HL-60 (cell line): ENCODE measurements at regions not wholly inside any gene's neighbourhood (a gene's known extent, or its start where the extent isn't known, plus 50 kb on each side); places are given as distances from the start of the nearest gene placed in this dataset.

Source experiments
- DNase-seq, 2 experiments: peaks; one replicate each; pipeline ENCODE4 v3.0.0-alpha.2; 2010 to 2020; ENCODE audit warnings: low read depth in 1 of 2, low spot score in 1 of 2
- H3K27ac ChIP-seq: fragments of 250-450 bp; sonication (Bioruptor Pico); replicated peaks from 2 replicates; pipeline ENCODE4 v1.5.1; 2020; ENCODE audit warnings: mild to moderate bottlenecking, moderate library complexity
- H3K27me3 ChIP-seq: fragments of 250-450 bp; sonication (Bioruptor Pico); 2 replicates; pipeline ENCODE4 v1.5.1; 2021; ENCODE audit warnings: mild to moderate bottlenecking, moderate library complexity; ENCODE audit not compliant: insufficient read depth, poor library complexity, severe bottlenecking
- H3K4me3 ChIP-seq: replicated peaks from 2 replicates; pipeline ENCODE4 v1.5.1; 2011; ENCODE audit warnings: mild to moderate bottlenecking, control low read depth, low read length; ENCODE audit not compliant: insufficient read depth
- CTCF ChIP-seq: IDR thresholded peaks from one replicate; pipeline ENCODE4 v1.5.1; 2011; ENCODE audit warnings: low read length, control low read depth, inconsistent platforms; ENCODE audit not compliant: insufficient read depth
- GABPA ChIP-seq: IDR thresholded peaks from 2 replicates; pipeline ENCODE4 v1.6.1; 2012; ENCODE audit warnings: low read depth
- POLR2AphosphoS5 ChIP-seq: IDR thresholded peaks from 2 replicates; pipeline ENCODE4 v1.6.1; 2012; ENCODE audit warnings: low read depth
- REST ChIP-seq: IDR thresholded peaks from 2 replicates; pipeline ENCODE4 v1.6.1; 2012; ENCODE audit warnings: low read depth; ENCODE audit not compliant: insufficient replicate concordance
- SPI1 ChIP-seq: IDR thresholded peaks from 2 replicates; pipeline ENCODE4 v1.6.1; 2012; ENCODE audit warnings: low read depth, mild to moderate bottlenecking, borderline replicate concordance

GRCh38 chr11:86138958-86139357, 70.1 kb upstream of the PICALM start:
- peak; percentile 78 to 90 for DNase-seq
- TF ChIP-seq SPI1 (peak; percentile 86; the same call in 1 of the 2 replicates), GABPA (no peak; the same call in 1 of the 2 replicates), POLR2AphosphoS5 (peak; percentile 63; the same call in 1 of the 2 replicates)
- H3K27me3 ChIP-seq: no peaks in the 10 kb centered on the region
- H3K4me3 ChIP-seq: no peak overlapping the region
- peak overlapping the region; percentile 35 for H3K27ac ChIP-seq

GRCh38 chr11:86136538-86136937, 67.7 kb upstream of the PICALM start:
- no peaks in the 10 kb centered on the region for H3K27me3 ChIP-seq
- no peak for DNase-seq
- peak overlapping the region; percentile 18 for H3K27ac ChIP-seq
- TF ChIP-seq SPI1: no peak
- TF ChIP-seq CTCF: no peak
- no peak for TF ChIP-seq REST
- TF ChIP-seq GABPA: no peak
- no peak for TF ChIP-seq POLR2AphosphoS5
- no peak overlapping the region for H3K4me3 ChIP-seq

- DNase-seq: no peak
- H3K27ac ChIP-seq: peak overlapping the region; percentile 1; the same call in 1 of the 2 replicates
- no peak overlapping the region for H3K4me3 ChIP-seq
- no peaks in the 10 kb centered on the region for H3K27me3 ChIP-seq
- no peak for TF ChIP-seq REST
- no peak for TF ChIP-seq SPI1
- TF ChIP-seq CTCF: no peak
- TF ChIP-seq GABPA: no peak
- TF ChIP-seq POLR2AphosphoS5: no peak
Observed at GRCh38 chr11:86135319-86135714, 66.4 kb upstream of the PICALM start.

GRCh38 chr11:86134580-86135318, 65.9 kb upstream of the PICALM start:
- TF ChIP-seq SPI1 (peak; percentile 51; the same call in 1 of the 2 replicates), REST (no peak)
- Histone ChIP-seq H3K4me3 (no peak overlapping the region), H3K27me3 (no peaks in the 10 kb centered on the region), H3K27ac (peak overlapping the region; percentile 1; the same call in 1 of the 2 replicates)
- DNase-seq: peak in 1 of 2 experiments; percentile 62
